Astrocyte (in vitro differentiated cells and primary cell): ENCODE measurements at regions not wholly inside any gene's neighbourhood (a gene's known extent, or its start where the extent isn't known, plus 50 kb on each side); places are given as distances from the start of the nearest gene placed in this dataset.

Experiments
- CTCF ChIP-seq: IDR thresholded peaks from 2 replicates; pipeline ENCODE4 v1.5.1; 2011; ENCODE audit warnings: low read depth, mild to moderate bottlenecking, inconsistent platforms, low read length, moderate library complexity; ENCODE audit not compliant: insufficient read depth
- EZH2 ChIP-seq: IDR thresholded peaks from 2 replicates; pipeline ENCODE4 v1.6.1; 2012; ENCODE audit warnings: mild to moderate bottlenecking, low read length, inconsistent platforms; ENCODE audit not compliant: insufficient read depth

DNA sequence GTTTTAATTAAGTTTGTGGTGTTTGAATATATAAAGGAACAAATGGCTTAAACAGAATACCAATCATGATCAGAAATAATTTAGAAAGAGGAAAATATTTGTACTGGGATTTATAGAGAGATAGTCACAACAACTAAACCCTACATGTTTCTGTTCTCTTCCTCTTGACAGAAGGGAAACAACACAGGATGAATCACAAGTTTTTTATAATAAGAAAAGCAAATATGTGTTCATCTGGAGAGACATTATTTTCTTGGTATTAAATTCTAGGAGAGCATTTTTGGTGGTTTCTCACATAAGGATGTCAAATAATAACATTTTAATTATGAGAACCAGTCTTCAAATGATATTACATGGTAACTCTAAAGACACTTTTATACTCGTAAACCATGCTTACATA, 232.9 kb upstream of the PKP2 start:
- TF ChIP-seq EZH2, result no peak
- TF ChIP-seq CTCF, result no peak
